ENCODE measurements at regions not wholly inside any gene's neighbourhood (a gene's known extent, or its start where the extent isn't known, plus 50 kb on each side); places are given as distances from the start of the nearest gene placed in this dataset.
"Not testable (repeated sequence)": the region's sequence is repeated elsewhere in the genome, so short reads cannot be mapped to it uniquely, and the experiment has no call there.

GRCh38 chr11:110850846-110851245 is 138.6 kb upstream of the ARHGAP20 start:
- intact Hi-C loops (cut with DNase I; ENCODE audit: low total_unique reads) = no loop called here
- TF ChIP-seq CTCF (IDR thresholded peaks at IDR 0.05 in 4 of 5, conservative IDR thresholded peaks at IDR 0.05 in 1 of 5) (no peak), POLR2A (IDR thresholded peaks at IDR 0.05) (no peak)
- in situ Hi-C loops (cut with MboI; ENCODE audit: low sequenced_read_pairs in 4 of 4) = no loop called here
- no peaks in the 10 kb centered on the region for H3K27me3 ChIP-seq
- no peaks in the 10 kb centered on the region for H3K9me3 ChIP-seq
- no peak overlapping the region for H3K4me3 ChIP-seq
- H3K27ac ChIP-seq = no peak overlapping the region
- no peaks in the 10 kb centered on the region for H3K4me1 ChIP-seq
- no peaks in the 10 kb centered on the region for H3K36me3 ChIP-seq
- DNase-seq (no peak), ATAC-seq (no peak)

- intact Hi-C loops (cut with DNase I; ENCODE audit: low total_unique reads); in situ Hi-C loops (cut with MboI; ENCODE audit: low sequenced_read_pairs in 4 of 4); H3K36me3 ChIP-seq; H3K27me3 ChIP-seq; H3K27ac ChIP-seq; H3K9me3 ChIP-seq; H3K4me3 ChIP-seq; ATAC-seq; DNase-seq; H3K4me1 ChIP-seq: not testable (repeated sequence)
Observed at GRCh38 chr11:110843053-110843452, 130.8 kb upstream of the ARHGAP20 start.

GRCh38 chr11:110838808-110839207 is 126.6 kb upstream of the ARHGAP20 start:
- ATAC-seq (no peak), DNase-seq (no peak)
- Histone ChIP-seq H3K27ac (no peak overlapping the region), H3K4me1 (no peaks in the 10 kb centered on the region), H3K9me3 (no peaks in the 10 kb centered on the region), H3K27me3 (no peaks in the 10 kb centered on the region), H3K36me3 (no peaks in the 10 kb centered on the region), H3K4me3 (no peak overlapping the region)
- TF ChIP-seq POLR2A (IDR thresholded peaks at IDR 0.05) (no peak), CTCF (IDR thresholded peaks at IDR 0.05 in 4 of 5, conservative IDR thresholded peaks at IDR 0.05 in 1 of 5) (no peak)
- in situ Hi-C loops (cut with MboI; ENCODE audit: low sequenced_read_pairs in 4 of 4) (no loop called here), intact Hi-C loops (cut with DNase I; ENCODE audit: low total_unique reads) (no loop called here)

GRCh38 chr11:110837603-110838002 is 125.4 kb upstream of the ARHGAP20 start:
- Histone ChIP-seq H3K27me3 (no peaks in the 10 kb centered on the region), H3K4me3 (no peak overlapping the region), H3K4me1 (no peaks in the 10 kb centered on the region), H3K36me3 (no peaks in the 10 kb centered on the region), H3K9me3 (no peaks in the 10 kb centered on the region), H3K27ac (no peak overlapping the region)
- ATAC-seq (no peak), DNase-seq (no peak)
- TF ChIP-seq CTCF (IDR thresholded peaks at IDR 0.05 in 4 of 5, conservative IDR thresholded peaks at IDR 0.05 in 1 of 5) = no peak
- no peak for TF ChIP-seq POLR2A (IDR thresholded peaks at IDR 0.05)
- in situ Hi-C loops (cut with MboI; ENCODE audit: low sequenced_read_pairs in 4 of 4) (no loop called here), intact Hi-C loops (cut with DNase I; ENCODE audit: low total_unique reads) (no loop called here)

- in situ Hi-C loops (cut with MboI; ENCODE audit: low sequenced_read_pairs in 4 of 4) (no loop called here), intact Hi-C loops (cut with DNase I; ENCODE audit: low total_unique reads) (no loop called here)
- H3K27ac ChIP-seq = no peak overlapping the region
- no peaks in the 10 kb centered on the region for H3K9me3 ChIP-seq
- TF ChIP-seq CTCF (IDR thresholded peaks at IDR 0.05 in 4 of 5, conservative IDR thresholded peaks at IDR 0.05 in 1 of 5) (no peak), POLR2A (IDR thresholded peaks at IDR 0.05) (no peak)
- no peaks in the 10 kb centered on the region for H3K36me3 ChIP-seq
- no peak overlapping the region for H3K4me3 ChIP-seq
- H3K4me1 ChIP-seq = no peaks in the 10 kb centered on the region
- DNase-seq (no peak), ATAC-seq (no peak)
- H3K27me3 ChIP-seq = no peaks in the 10 kb centered on the region
Observed at GRCh38 chr11:110835106-110835505, 122.9 kb upstream of the ARHGAP20 start.
